GM21619 (cell line): ENCODE measurements at regions not wholly inside any gene's neighbourhood (a gene's known extent, or its start where the extent isn't known, plus 50 kb on each side); places are given as distances from the start of the nearest gene placed in this dataset.
"Not testable (repeated sequence)": the region's sequence is repeated elsewhere in the genome, so short reads cannot be mapped to it uniquely, and the experiment has no call there.

Experiments
- ATAC-seq: cut with Tn5 transposase; IDR thresholded peaks from one replicate; pipeline ENCODE4 v1.9.1; 2021; ENCODE audit not compliant: unreplicated experiment

DNA sequence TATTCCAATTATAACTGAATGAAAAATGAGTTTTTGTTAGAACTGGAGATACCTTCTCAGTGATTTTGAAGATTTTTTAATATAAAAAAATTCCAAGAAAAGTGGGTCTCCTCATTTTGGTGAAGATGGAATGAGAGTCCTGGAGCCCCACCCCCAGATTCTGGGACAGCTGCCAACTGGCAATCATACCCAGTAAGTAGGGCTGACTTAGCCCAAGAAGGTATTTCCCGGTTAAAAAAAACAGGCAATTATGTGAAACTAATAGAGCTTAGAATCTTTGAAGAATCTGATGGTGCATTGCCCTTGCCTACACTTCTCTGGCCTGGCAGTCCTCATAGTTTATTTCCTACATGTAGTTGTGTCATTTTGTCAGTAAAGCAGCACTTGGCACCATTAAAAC, 52.8 kb upstream of the VWDE start:
- ATAC-seq, result no peak

DNA sequence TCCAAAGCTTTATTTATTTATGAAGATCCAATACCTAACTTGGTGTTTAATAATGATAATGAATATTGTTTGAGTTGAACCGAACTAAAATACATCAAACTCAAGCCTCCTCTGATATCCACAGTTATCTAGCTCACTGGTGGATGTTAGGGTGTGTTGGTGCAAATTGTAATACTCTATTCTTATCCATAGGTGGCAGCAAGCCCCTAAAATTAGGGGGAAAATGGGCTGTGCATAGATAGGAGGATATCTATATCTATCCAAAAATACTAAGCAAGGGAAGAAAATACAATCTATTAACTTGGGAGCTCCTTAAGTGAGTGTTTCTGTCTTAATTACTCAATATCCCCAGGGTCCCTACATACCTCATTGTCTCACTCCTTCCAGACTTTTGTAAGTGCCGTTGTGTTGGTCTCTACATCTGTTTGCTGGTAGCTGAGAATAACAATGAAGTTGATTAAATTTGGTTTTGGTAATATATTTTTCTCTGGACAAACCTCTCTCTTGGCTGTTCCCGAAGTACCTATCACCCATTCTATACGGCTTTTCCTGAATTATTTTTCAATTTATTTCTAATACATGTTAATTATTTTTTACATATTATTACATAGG, 55.0 kb upstream of the VWDE start:
- peak; percentile 96 for ATAC-seq

DNA sequence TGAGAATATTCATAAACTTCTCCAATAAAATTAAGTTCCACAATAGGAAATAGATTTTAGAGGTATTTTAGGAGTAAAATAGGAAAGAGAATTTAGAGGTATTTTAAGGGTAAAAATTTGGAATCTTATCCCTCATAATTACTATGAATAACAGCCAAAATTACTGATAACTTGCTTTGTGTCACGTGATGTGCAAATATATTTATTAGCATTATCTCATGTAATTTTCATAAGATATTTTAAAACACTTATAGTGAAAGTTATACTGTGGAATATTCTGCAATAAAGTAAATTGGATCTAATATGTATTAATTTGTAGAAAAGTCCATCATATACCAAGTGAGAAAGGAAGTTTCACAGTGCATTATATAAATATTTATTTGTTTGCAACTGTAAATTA, 64.2 kb upstream of the VWDE start:
- no peak for ATAC-seq

GRCh38 chr7:12469568-12469967, 65.9 kb upstream of the VWDE start:
- ATAC-seq, result no peak

DNA sequence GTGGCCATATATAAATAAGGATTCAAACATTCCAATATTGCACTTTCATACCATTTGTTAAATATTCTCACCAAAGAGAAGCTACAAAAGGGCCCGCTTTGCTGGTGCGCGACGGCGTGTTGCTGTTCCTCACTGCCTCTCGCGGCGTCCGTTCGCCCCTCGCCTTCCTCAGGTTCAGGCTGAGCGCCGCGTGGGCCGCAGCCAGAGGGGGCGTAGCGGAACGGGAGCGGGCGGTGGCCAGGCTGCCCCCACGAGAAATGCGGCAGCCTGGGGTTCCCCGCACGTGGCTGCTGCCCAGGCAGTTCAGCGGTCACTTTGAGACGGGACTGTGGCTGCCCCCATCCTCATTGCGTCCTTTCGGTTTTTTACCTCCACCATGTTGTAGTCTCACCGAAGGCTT, 67.3 kb upstream of the VWDE start:
- ATAC-seq, result no peak

DNA sequence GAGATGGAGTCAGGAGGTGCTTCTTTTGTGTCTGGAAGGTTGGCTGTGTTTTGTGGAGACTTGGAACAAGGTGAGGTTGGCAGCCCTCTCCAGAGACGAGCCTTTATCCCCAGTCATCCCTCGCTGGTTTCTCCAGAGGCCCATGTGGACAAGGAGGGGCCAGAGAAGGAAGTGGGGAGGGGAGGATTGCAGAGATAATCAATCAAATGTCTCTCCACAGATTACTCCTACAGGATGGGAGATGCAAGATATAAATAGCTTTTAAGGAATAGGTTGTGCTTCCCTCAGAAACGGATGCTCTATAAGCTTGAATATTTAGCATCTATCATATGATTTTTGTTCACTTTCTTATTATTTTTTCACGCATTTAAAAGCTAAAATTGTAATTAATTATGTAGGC, 70.4 kb upstream of the VWDE start:
- no peak for ATAC-seq

DNA sequence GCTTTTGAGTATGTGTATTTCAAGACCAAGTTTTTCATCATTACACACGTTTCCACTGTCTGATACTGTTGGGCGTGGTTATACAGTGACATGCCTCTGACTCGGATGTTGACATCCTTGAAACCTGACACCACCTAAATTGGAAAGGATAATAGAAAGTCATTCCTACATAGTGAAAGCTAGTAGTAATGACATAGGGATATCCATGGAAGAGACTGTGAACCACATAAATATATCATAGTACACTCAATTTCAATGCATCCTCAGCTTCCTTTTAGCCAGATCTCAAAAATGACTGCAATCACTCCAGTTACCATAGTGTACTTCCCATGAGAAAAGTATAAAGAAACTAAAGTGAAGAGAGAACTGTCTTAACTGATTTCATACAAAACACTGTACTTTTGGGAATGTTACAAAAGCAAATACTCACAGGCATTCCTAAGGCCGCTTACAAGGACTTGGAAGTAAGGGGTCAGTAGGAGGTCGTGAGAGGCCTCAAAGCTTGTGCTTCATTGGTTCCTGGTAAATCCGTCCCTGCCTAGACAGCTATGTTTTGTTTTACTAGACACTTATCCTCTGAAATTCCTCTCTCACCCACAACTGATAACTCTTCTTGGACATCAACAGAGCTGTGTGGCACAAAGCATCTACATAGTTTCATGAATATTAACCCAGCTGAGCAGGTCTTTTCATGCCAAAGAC, 71.8 kb upstream of the VWDE start:
- ATAC-seq, result no peak

GRCh38 chr7:12477620-12478019, 74.0 kb upstream of the VWDE start:
- no peak for ATAC-seq

GRCh38 chr7:12481722-12482121, 78.1 kb upstream of the VWDE start:
- peak; percentile 92 for ATAC-seq

GRCh38 chr7:12485845-12486244, 82.2 kb upstream of the VWDE start:
- ATAC-seq, result no peak

DNA sequence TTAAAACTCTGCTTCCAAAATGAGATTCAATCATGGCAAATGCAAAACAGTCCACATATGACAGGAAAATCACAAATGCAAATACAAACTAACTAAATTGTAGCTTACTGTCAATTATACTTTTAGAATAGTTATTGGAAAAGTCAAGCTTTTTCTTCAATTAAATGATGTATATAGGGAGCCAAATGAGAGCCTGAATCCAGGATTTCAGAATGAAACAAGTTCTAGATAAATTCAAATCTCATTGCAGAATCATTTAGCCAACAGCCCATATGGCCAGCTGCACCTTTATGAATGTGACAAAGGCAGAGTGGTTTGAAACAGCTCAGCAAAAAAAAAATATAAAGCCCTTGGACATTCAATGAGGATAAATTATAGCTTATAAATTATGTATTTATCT, 82.2 kb upstream of the SCIN start:
- no peak for ATAC-seq

DNA sequence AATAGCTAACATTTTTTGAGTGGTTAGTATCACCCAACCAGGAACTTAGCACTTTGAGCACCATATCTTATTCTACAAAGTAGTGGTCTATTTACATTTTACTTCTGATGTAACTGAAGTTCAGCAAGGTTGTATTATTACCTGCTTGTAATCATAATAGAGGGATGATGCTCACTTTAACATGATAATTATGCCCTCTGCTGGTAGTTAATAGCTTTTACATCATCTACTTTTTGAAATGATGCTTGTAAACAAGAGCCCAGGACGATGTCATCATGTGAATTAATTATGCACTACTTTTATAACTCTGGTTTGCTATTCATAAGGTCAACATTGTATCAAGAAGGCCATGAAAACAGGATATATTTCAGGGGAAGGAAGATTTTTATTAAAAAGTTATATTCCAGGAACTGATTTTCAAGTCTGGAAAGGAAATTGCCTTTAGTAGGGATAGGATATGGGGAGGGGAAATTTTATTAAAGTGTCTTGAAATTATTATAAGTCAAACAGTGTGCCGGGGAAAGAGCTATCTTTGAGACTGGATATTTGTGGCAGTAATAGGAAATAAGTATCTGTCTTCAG, 80.3 kb upstream of the SCIN start:
- peak; percentile 62 for ATAC-seq

GRCh38 chr7:12490940-12491339, 79.6 kb upstream of the SCIN start:
- no peak for ATAC-seq

DNA sequence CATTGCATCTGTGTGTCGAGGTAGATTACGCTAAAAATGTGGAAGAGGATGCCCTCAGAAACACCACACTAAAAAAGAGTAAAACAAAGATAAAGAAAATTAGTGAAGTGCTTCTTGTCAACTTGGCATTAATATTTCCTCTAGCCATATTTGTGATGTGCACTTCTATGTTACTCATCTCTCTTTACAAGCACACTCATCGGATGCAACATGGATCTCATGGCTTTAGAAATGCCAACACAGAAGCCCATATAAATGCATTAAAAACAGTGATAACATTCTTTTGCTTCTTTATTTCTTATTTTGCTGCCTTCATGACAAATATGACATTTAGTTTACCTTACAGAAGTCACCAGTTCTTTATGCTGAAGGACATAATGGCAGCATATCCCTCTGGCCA, 79.0 kb upstream of the SCIN start:
- ATAC-seq, result no peak

- ATAC-seq, result no peak
Observed at GRCh38 chr7:12493407-12493806, 77.1 kb upstream of the SCIN start.

GRCh38 chr7:12493863-12494686, 76.4 kb upstream of the SCIN start:
- ATAC-seq, result no peak

DNA sequence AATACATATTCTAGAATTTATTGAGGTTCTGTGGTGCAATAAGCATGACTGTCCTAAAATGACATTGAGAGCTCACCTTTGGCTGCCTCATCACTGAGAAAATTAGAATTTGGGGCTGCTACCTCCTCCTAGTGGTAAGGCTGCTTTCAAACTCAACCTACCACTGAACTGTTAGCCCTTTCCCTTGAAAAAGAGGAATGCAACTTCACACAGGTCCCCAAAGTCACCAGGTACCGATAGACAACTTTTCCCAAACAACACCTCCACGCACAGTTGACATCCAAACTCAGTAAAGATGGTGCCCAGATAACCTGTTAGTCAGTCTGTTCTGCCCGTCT, 75.9 kb upstream of the SCIN start:
- no peak for ATAC-seq

DNA sequence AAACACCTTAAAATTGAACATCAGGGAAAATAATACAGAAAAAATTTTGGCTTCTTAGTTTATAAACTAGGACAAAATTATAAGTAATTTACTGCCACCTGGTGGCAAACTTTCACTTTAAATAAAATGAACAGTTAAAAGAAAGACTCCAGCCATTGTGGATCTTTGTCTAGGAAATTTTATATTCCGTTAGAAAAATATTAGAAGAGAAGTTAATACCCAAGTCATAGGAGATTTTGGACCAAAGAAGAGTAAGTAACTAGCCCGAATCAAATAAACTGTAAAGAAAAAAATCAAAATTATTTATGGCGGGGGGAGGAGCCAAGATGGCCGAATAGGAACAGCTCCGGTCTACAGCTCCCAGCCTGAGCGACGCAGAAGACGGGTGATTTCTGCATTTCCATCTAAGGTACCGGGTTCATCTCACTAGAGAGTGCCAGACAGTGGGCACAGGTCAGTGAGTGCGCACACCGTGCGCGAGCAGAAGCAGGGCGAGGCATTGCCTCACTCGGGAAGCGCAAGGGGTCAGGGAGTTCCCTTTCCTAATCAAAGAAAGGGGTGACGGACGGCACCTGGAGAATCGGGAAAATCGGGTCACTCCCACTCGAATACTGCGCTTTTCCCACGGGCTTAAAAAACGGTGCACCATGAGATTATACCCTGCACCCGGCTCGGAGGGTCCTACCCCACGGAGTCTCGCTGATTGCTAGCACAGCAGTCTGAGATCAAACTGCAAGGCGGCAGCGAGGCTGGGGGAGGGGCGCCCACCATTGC, 73.4 kb upstream of the SCIN start:
- ATAC-seq, result not testable (repeated sequence)

DNA sequence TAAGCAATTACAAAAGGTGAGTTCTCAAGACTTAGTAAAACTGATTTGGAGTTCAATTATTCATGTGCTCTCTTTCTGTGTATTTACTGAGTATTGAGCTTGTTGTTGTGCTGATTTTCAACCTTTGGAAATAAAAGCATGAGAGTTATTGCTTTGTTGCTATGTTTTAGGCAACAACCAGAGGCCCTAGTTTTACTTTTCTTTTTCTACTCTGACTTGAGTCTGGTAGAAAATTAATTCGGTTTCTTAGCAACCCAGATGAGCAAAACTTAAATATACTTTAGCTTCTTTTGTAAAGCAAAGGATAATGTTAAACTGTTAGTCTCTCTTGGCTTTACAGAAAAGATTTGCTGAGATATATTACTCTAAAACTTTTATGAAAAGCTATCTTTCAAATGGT, 66.4 kb upstream of the SCIN start:
- peak; percentile 78 for ATAC-seq

DNA sequence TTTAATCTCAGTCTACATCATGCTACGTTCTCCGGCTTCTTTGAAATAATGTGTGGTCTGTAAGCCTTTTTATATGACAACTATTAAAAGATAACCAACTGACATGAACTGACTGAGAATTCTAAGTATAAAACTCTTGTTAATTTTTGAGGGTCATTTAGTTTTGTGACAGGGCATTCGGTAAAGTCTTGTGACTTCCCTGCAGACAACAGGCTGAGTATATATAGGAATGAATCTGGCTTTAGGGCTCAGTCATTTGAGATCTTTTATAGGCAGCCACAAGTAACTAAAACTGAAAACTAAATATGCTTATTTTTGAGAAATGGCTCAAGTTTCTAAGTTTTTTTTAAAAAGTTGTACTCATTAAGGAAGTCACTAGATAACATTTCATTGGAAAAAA, 62.5 kb upstream of the SCIN start:
- no peak for ATAC-seq

DNA sequence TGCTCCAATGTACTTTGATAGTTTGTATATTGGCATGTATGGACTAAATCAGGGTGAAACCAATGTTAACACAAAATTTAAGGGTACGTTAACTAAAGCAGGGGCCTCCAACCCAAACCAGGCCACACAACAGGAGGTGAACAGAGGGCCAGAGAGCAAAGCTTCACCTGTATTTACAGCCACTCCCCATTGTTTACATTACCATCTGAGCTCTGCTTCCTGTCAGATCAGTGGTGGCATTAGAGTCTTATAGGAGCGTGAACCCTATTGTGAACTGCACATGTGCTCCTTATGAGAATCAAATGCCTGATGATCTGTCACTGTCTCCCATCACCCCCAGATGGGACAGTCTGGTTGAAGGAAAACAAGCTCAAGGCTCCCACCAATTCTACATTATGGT, 62.0 kb upstream of the SCIN start:
- no peak for ATAC-seq
